ENCODE measurements at regions not wholly inside any gene's neighbourhood (a gene's known extent, or its start where the extent isn't known, plus 50 kb on each side); places are given as distances from the start of the nearest gene placed in this dataset.

- Histone ChIP-seq H3K4me1 (ENCODE audit: control insufficient read depth, extremely low read depth, insufficient read depth, low read length) (no peaks in the 10 kb centered on the region), H3K27me3 (ENCODE audit: control insufficient read depth, insufficient read depth, low read length) (no peaks in the 10 kb centered on the region), H2AFZ (ENCODE audit: low read length) (no peak overlapping the region), H3K27ac (ENCODE audit: insufficient read depth, low read length) (no peak overlapping the region), H4K20me1 (ENCODE audit: control insufficient read depth, extremely low read depth, insufficient read depth, low read length) (no peaks in the 10 kb centered on the region), H3K79me2 (ENCODE audit: control insufficient read depth, insufficient read depth, low read length) (no peaks in the 10 kb centered on the region), H3K4me3 (replicated peaks in 1 of 4; ENCODE audit: control extremely low read depth in 1 of 4, insufficient read depth in 1 of 4, low read depth in 3 of 4, low read length in 4 of 4) (no peak overlapping the region), H3K9ac (ENCODE audit: insufficient read depth, low read length) (no peak overlapping the region), H3K36me3 (ENCODE audit: control insufficient read depth, insufficient read depth, low read length) (no peaks in the 10 kb centered on the region), H3K9me3 (ENCODE audit: control insufficient read depth, insufficient read depth, low read depth, low read length) (no peaks in the 10 kb centered on the region), H3K4me2 (ENCODE audit: extremely low read depth, insufficient read depth, low read length) (no peak overlapping the region)
- DNase-seq (ENCODE audit: low read depth in 2 of 2): no peak
- no peak for TF ChIP-seq EZH2 (IDR thresholded peaks at IDR 0.05; ENCODE audit: low read length, missing control alignments)
- no peak for TF ChIP-seq CTCF (conservative IDR thresholded peaks at IDR 0.05 in 1 of 2, IDR thresholded peaks at IDR 0.05 in 1 of 2; ENCODE audit: low read depth in 1 of 2, low read length in 2 of 2)
These were observed 164.4 kb downstream of the DDX1 start for GRCh38 chr2:15756011-15756550.

- Histone ChIP-seq H3K36me3 (ENCODE audit: control insufficient read depth, insufficient read depth, low read length) (no peaks in the 10 kb centered on the region), H3K9ac (ENCODE audit: insufficient read depth, low read length) (no peak overlapping the region), H4K20me1 (ENCODE audit: control insufficient read depth, extremely low read depth, insufficient read depth, low read length) (no peaks in the 10 kb centered on the region), H3K27me3 (ENCODE audit: control insufficient read depth, insufficient read depth, low read length) (no peaks in the 10 kb centered on the region), H3K79me2 (ENCODE audit: control insufficient read depth, insufficient read depth, low read length) (no peaks in the 10 kb centered on the region), H3K4me1 (ENCODE audit: control insufficient read depth, extremely low read depth, insufficient read depth, low read length) (no peaks in the 10 kb centered on the region), H3K27ac (ENCODE audit: insufficient read depth, low read length) (no peak overlapping the region), H3K4me3 (replicated peaks in 1 of 4; ENCODE audit: control extremely low read depth in 1 of 4, insufficient read depth in 1 of 4, low read depth in 3 of 4, low read length in 4 of 4) (no peak overlapping the region), H3K4me2 (ENCODE audit: extremely low read depth, insufficient read depth, low read length) (no peak overlapping the region), H3K9me3 (ENCODE audit: control insufficient read depth, insufficient read depth, low read depth, low read length) (no peaks in the 10 kb centered on the region), H2AFZ (ENCODE audit: low read length) (no peak overlapping the region)
- no peak for TF ChIP-seq EZH2 (IDR thresholded peaks at IDR 0.05; ENCODE audit: low read length, missing control alignments)
- TF ChIP-seq CTCF (conservative IDR thresholded peaks at IDR 0.05 in 1 of 2, IDR thresholded peaks at IDR 0.05 in 1 of 2; ENCODE audit: low read depth in 1 of 2, low read length in 2 of 2): no peak
- DNase-seq (ENCODE audit: low read depth in 2 of 2): no peak
These were observed 165.5 kb downstream of the DDX1 start for GRCh38 chr2:15756882-15757819.

- Histone ChIP-seq H3K9me3 (ENCODE audit: control insufficient read depth, insufficient read depth, low read depth, low read length) (no peaks in the 10 kb centered on the region), H4K20me1 (ENCODE audit: control insufficient read depth, extremely low read depth, insufficient read depth, low read length) (no peaks in the 10 kb centered on the region), H2AFZ (ENCODE audit: low read length) (no peak overlapping the region), H3K4me1 (ENCODE audit: control insufficient read depth, extremely low read depth, insufficient read depth, low read length) (no peaks in the 10 kb centered on the region), H3K36me3 (ENCODE audit: control insufficient read depth, insufficient read depth, low read length) (no peaks in the 10 kb centered on the region), H3K4me2 (ENCODE audit: extremely low read depth, insufficient read depth, low read length) (no peak overlapping the region), H3K79me2 (ENCODE audit: control insufficient read depth, insufficient read depth, low read length) (no peaks in the 10 kb centered on the region), H3K4me3 (replicated peaks in 1 of 4; ENCODE audit: control extremely low read depth in 1 of 4, insufficient read depth in 1 of 4, low read depth in 3 of 4, low read length in 4 of 4) (no peak overlapping the region), H3K27ac (ENCODE audit: insufficient read depth, low read length) (no peak overlapping the region), H3K27me3 (ENCODE audit: control insufficient read depth, insufficient read depth, low read length) (no peaks in the 10 kb centered on the region), H3K9ac (ENCODE audit: insufficient read depth, low read length) (no peak overlapping the region)
- DNase-seq (ENCODE audit: low read depth in 2 of 2): no peak
- TF ChIP-seq EZH2 (IDR thresholded peaks at IDR 0.05; ENCODE audit: low read length, missing control alignments): no peak
- no peak for TF ChIP-seq CTCF (conservative IDR thresholded peaks at IDR 0.05 in 1 of 2, IDR thresholded peaks at IDR 0.05 in 1 of 2; ENCODE audit: low read depth in 1 of 2, low read length in 2 of 2)
These were observed 166.3 kb downstream of the DDX1 start for GRCh38 chr2:15757820-15758586.
